Cardiac muscle cell (in vitro differentiated cells and primary cell): ENCODE measurements at regions not wholly inside any gene's neighbourhood (a gene's known extent, or its start where the extent isn't known, plus 50 kb on each side); places are given as distances from the start of the nearest gene placed in this dataset.

Source experiments
- DNase-seq, 2 donors: peaks; one replicate each; pipeline versions ENCODE4 v3.0.0 to v3.0.0-alpha.2; 2010 to 2017; ENCODE audit warnings: low read depth in 1 of 2, low spot score in 1 of 2
- H3K27ac ChIP-seq: fragments of 200-600 bp; sonication (generic); 2 replicates; pipeline ENCODE4 v1.5.1; 2016
- H3K27me3 ChIP-seq: fragments of 200-600 bp; sonication (generic); 2 replicates; pipeline ENCODE4 v1.6.0; 2016; ENCODE audit warnings: control low read depth
- H3K36me3 ChIP-seq: fragments of 200-600 bp; sonication (generic); 2 replicates; pipeline ENCODE4 v1.5.1; 2016; ENCODE audit warnings: control low read depth
- H3K4me1 ChIP-seq: fragments of 200-600 bp; sonication (generic); 2 replicates; pipeline ENCODE4 v1.8.1; 2017; ENCODE audit warnings: low read depth, mild to moderate bottlenecking, mixed run types
- H3K4me3 ChIP-seq: fragments of 200-600 bp; sonication (generic); 2 replicates; pipeline ENCODE4 v1.5.1; 2016; ENCODE audit warnings: mild to moderate bottlenecking
- H3K9me3 ChIP-seq: fragments of 200-600 bp; sonication (generic); 2 replicates; pipeline ENCODE4 v1.5.1; 2017; ENCODE audit warnings: low read depth, mild to moderate bottlenecking, control low read depth
- TF ChIP-seq, protein P1 (sequence below): IDR thresholded peaks from 2 replicates; pipeline ENCODE4 v1.5.1; 2012; ENCODE audit warnings: low read depth, mild to moderate bottlenecking, low read length

DNA sequence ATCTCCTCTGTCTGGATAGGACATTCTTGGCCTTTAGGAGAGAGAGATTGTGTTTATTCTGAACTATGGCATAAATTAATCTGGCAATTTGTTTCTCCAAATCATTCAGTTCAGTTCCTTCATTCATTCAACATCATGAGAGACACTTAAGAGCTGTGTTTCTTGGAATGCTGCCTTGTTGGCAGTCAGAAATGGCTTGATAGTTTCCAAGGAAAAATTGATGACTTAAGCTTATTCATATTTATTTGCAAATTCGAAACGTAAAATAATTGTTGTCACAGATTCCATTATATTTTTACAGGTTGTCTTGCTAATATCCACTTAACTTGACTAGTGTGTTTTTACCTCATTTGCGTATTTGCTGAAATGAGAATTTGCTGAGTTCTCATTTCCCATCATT is 393.0 kb downstream of the C12orf75 start:
- H3K9me3 ChIP-seq = no peaks in the 10 kb centered on the region
- H3K27ac ChIP-seq = no peak overlapping the region
- DNase-seq = no peak
- no peaks in the 10 kb centered on the region for H3K36me3 ChIP-seq
- H3K4me1 ChIP-seq = no peaks in the 10 kb centered on the region
- H3K4me3 ChIP-seq = no peak overlapping the region
- TF ChIP-seq, protein P1, sequence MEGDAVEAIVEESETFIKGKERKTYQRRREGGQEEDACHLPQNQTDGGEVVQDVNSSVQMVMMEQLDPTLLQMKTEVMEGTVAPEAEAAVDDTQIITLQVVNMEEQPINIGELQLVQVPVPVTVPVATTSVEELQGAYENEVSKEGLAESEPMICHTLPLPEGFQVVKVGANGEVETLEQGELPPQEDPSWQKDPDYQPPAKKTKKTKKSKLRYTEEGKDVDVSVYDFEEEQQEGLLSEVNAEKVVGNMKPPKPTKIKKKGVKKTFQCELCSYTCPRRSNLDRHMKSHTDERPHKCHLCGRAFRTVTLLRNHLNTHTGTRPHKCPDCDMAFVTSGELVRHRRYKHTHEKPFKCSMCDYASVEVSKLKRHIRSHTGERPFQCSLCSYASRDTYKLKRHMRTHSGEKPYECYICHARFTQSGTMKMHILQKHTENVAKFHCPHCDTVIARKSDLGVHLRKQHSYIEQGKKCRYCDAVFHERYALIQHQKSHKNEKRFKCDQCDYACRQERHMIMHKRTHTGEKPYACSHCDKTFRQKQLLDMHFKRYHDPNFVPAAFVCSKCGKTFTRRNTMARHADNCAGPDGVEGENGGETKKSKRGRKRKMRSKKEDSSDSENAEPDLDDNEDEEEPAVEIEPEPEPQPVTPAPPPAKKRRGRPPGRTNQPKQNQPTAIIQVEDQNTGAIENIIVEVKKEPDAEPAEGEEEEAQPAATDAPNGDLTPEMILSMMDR = no peak
- no peaks in the 10 kb centered on the region for H3K27me3 ChIP-seq

DNA sequence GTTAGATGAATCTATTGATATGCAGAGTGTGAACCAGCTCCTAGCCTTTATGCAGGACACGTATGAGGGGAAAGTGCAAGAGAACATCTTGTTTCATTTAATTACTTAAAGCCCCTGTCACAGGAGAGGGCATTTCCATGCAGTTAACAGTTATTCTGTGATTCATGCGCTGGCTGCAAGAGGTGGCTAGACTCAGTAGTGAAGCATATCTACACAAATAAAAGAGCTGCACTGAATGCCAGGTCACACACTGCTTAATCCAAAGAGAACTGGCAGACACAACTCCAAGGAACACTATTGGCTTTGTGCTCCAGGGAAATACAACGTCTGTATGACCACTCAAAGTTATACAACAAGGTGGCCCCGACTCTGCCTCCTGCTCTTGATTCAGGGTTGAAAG is 394.1 kb downstream of the C12orf75 start:
- H3K4me3 ChIP-seq = no peak overlapping the region
- no peaks in the 10 kb centered on the region for H3K4me1 ChIP-seq
- TF ChIP-seq, protein P1 = no peak
- H3K36me3 ChIP-seq = no peaks in the 10 kb centered on the region
- DNase-seq = peak in 1 of 2 donors; percentile 35
- H3K9me3 ChIP-seq = no peaks in the 10 kb centered on the region
- H3K27ac ChIP-seq = no peak overlapping the region
- no peaks in the 10 kb centered on the region for H3K27me3 ChIP-seq

DNA sequence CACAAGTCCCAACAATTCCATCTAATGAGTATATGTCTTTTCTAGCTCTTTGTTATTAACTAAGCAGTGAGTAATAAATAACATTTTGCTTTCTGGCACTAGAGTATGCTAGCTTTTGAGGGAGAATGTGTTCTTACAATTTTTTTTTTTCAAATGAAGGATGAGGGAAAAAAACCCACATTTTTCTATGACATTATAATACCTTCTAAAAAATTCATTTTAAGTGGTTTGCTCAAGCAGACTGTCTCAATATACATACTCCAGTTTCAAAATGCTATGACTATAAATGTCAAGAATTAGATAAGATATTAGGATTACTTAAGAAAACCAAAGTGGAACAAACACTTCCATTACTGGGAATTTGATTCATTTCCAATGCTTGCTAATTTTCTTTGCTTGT is 394.6 kb downstream of the C12orf75 start:
- H3K9me3 ChIP-seq = no peaks in the 10 kb centered on the region
- TF ChIP-seq, protein P1 = no peak
- DNase-seq = peak in 1 of 2 donors; percentile 61
- H3K4me1 ChIP-seq = no peaks in the 10 kb centered on the region
- no peak overlapping the region for H3K4me3 ChIP-seq
- H3K36me3 ChIP-seq = no peaks in the 10 kb centered on the region
- H3K27ac ChIP-seq = no peak overlapping the region
- no peaks in the 10 kb centered on the region for H3K27me3 ChIP-seq

DNA sequence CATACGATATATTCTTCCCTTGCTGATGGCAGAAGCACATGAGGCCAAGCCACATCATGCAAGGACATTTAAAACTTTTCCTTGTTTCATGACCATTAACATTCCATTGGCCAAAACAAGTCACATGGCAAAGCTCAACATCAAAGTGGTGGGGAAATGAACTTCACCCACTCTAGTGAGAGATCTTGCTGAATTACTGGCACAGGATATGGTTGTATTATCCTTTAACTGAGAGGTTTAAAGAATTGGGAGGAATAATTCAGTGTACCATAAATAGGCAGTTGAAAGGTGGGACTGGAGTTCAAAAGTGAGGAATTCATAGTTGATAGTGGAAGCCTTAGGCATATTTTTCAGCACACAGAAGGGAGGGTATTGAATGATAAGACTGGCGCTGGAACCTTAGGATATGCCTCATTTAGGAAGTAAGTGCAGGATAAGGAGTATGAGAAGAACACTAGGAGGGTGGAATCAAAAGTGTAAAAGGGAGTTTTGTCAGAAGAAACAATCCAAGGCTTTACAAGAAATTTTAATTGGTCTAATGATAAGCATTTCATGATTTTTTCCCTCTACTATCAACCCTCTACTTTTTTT is 398.8 kb downstream of the C12orf75 start:
- Histone ChIP-seq H3K36me3 (no peaks in the 10 kb centered on the region), H3K27ac (no peak overlapping the region), H3K4me1 (no peaks in the 10 kb centered on the region), H3K9me3 (no peaks in the 10 kb centered on the region), H3K4me3 (no peak overlapping the region), H3K27me3 (no peaks in the 10 kb centered on the region)
- TF ChIP-seq, protein P1 = no peak
- no peak for DNase-seq

DNA sequence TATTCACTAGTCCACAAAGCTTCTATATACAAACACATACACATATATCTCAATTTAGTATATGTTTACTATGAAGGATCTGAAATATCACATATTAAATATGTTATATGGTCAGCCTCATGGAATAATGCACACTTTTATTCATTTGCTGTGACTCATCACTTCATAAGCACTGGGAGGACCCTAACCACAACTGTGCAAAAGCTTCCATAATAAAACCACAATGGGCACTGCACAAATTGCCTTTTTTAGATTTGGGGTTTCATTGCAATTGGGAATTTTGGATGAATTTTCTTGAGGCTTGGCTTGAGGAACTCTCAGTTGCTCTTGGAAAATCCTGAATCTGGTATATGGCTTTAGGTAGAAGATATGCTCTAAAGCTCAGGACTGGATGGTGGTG is 399.4 kb downstream of the C12orf75 start:
- DNase-seq = no peak
- Histone ChIP-seq H3K27ac (no peak overlapping the region), H3K4me3 (no peak overlapping the region), H3K4me1 (no peaks in the 10 kb centered on the region), H3K9me3 (no peaks in the 10 kb centered on the region), H3K27me3 (no peaks in the 10 kb centered on the region), H3K36me3 (no peaks in the 10 kb centered on the region)
- TF ChIP-seq, protein P1 = no peak
